ENCODE measurements at regions not wholly inside any gene's neighbourhood (a gene's known extent, or its start where the extent isn't known, plus 50 kb on each side); places are given as distances from the start of the nearest gene placed in this dataset.

GRCh38 chr4:123851521-123851920, 454.9 kb downstream of the SPRY1 start:
- TF ChIP-seq POLR2A (IDR thresholded peaks at IDR 0.05; ENCODE audit: low read depth, low read length): no peak
- no peak for TF ChIP-seq TAF1 (IDR thresholded peaks at IDR 0.05; ENCODE audit: borderline replicate concordance, low read depth, low read length)
- no peak for TF ChIP-seq POLR2AphosphoS5 (IDR thresholded peaks at IDR 0.05; ENCODE audit: low read depth, low read length)

Measured in GM12892 (cell line).